ELF-1 (cell line): ENCODE measurements at regions not wholly inside any gene's neighbourhood (a gene's known extent, or its start where the extent isn't known, plus 50 kb on each side); places are given as distances from the start of the nearest gene placed in this dataset.
"Not testable (repeated sequence)": the region's sequence is repeated elsewhere in the genome, so short reads cannot be mapped to it uniquely, and the experiment has no call there.

Source experiments
- DNase-seq: peaks from one replicate; pipeline ENCODE4 v3.0.0-alpha.2; 2016; ENCODE audit warnings: low read depth, low spot score

- DNase-seq: not testable (repeated sequence)
Measured at GRCh38 chr1:146411923-146412322, 183.1 kb upstream of the NOTCH2NLA start.

GRCh38 chr1:146409817-146410441, 181.1 kb upstream of the NOTCH2NLA start:
- peak; percentile 49 for DNase-seq

GRCh38 chr1:146409116-146409801, 180.4 kb upstream of the NOTCH2NLA start:
- DNase-seq: peak; percentile 61

- not testable (repeated sequence) for DNase-seq
Measured at GRCh38 chr1:146401281-146401825, 172.5 kb upstream of the NOTCH2NLA start.

GRCh38 chr1:146400173-146401121, 171.6 kb upstream of the NOTCH2NLA start:
- peak; percentile 6 for DNase-seq

- DNase-seq: not testable (repeated sequence)
Measured at GRCh38 chr1:146399225-146399624, 170.4 kb upstream of the NOTCH2NLA start.

GRCh38 chr1:146396801-146397200, 168.0 kb upstream of the NOTCH2NLA start:
- not testable (repeated sequence) for DNase-seq

- not testable (repeated sequence) for DNase-seq
Measured at GRCh38 chr1:146396242-146396641, 167.4 kb upstream of the NOTCH2NLA start.

GRCh38 chr1:146393796-146394195, 165.0 kb upstream of the NOTCH2NLA start:
- DNase-seq: not testable (repeated sequence)

- not testable (repeated sequence) for DNase-seq
Measured at GRCh38 chr1:146393154-146393553, 164.3 kb upstream of the NOTCH2NLA start.

- DNase-seq: not testable (repeated sequence)
Measured at GRCh38 chr1:146389178-146389577, 160.4 kb upstream of the NOTCH2NLA start.

- peak; percentile 63 for DNase-seq
Measured at GRCh38 chr1:146387750-146388469, 159.1 kb upstream of the NOTCH2NLA start.

GRCh38 chr1:146386851-146387749, 158.3 kb upstream of the NOTCH2NLA start:
- DNase-seq: peak; percentile 95

GRCh38 chr1:146381196-146381595, 152.4 kb upstream of the NOTCH2NLA start:
- peak; percentile 35 for DNase-seq

GRCh38 chr1:146376708-146377496, 148.1 kb upstream of the NOTCH2NLA start:
- peak; percentile 99 for DNase-seq

GRCh38 chr1:146376309-146376707, 147.5 kb upstream of the NOTCH2NLA start:
- DNase-seq: peak; percentile 87

GRCh38 chr1:146375108-146375507, 146.3 kb upstream of the NOTCH2NLA start:
- not testable (repeated sequence) for DNase-seq

- DNase-seq: peak; percentile 85
Measured at GRCh38 chr1:146369940-146370339, 141.1 kb upstream of the NOTCH2NLA start.

GRCh38 chr1:146355373-146355772, 126.6 kb upstream of the NOTCH2NLA start:
- DNase-seq: not testable (repeated sequence)
